ENCODE measurements at regions not wholly inside any gene's neighbourhood (a gene's known extent, or its start where the extent isn't known, plus 50 kb on each side); places are given as distances from the start of the nearest gene placed in this dataset.

DNA sequence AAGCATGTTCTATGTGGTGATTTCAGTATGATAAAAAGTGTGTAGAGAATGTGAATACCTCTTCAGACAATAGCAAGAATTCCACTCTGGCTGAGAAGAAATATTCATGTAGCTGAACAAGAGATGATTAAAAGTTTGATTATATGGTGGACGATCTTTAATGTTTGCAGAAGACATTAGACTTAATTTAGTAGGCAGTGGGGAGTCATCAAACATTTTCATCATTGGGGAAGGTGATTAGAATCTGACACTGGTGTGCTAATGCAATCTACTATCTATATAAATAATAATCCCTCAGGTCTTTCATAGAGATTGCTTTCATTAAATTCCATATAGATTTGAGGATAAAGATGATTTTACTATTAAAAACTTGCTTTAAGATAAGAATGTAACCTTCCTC, 761.0 kb downstream of the SOCS6 start:
- no peaks in the 10 kb centered on the region for H3F3A ChIP-seq (ENCODE audit: low read depth)
- H3K36me3 ChIP-seq = no peaks in the 10 kb centered on the region
- Mint-ChIP-seq H3K36me3 (no peaks in the 10 kb centered on the region), H3K27me3 (ENCODE audit: insufficient read depth, low read depth) (no peaks in the 10 kb centered on the region), H3K4me1 (no peaks in the 10 kb centered on the region), H3K4me3 (no peak overlapping the region), H3K27ac (no peak overlapping the region), H3K9me3 (no peaks in the 10 kb centered on the region)
- no peak overlapping the region for H3K4me3 ChIP-seq
- H3K27me3 ChIP-seq = no peaks in the 10 kb centered on the region
- H3K9me3 ChIP-seq (ENCODE audit: low read depth) = no peaks in the 10 kb centered on the region
- no peak overlapping the region for H3K27ac ChIP-seq
- TF ChIP-seq EZH2phosphoT487 (IDR thresholded peaks at IDR 0.05) (no peak), EZH2 (IDR thresholded peaks at IDR 0.05) (no peak)
- TF ChIP-seq, protein P1, sequence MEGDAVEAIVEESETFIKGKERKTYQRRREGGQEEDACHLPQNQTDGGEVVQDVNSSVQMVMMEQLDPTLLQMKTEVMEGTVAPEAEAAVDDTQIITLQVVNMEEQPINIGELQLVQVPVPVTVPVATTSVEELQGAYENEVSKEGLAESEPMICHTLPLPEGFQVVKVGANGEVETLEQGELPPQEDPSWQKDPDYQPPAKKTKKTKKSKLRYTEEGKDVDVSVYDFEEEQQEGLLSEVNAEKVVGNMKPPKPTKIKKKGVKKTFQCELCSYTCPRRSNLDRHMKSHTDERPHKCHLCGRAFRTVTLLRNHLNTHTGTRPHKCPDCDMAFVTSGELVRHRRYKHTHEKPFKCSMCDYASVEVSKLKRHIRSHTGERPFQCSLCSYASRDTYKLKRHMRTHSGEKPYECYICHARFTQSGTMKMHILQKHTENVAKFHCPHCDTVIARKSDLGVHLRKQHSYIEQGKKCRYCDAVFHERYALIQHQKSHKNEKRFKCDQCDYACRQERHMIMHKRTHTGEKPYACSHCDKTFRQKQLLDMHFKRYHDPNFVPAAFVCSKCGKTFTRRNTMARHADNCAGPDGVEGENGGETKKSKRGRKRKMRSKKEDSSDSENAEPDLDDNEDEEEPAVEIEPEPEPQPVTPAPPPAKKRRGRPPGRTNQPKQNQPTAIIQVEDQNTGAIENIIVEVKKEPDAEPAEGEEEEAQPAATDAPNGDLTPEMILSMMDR (IDR thresholded peaks at IDR 0.05) = no peak
- H3K4me2 ChIP-seq = no peak overlapping the region
- no peak overlapping the region for H2AFZ ChIP-seq (replicated peaks)
- H3K9ac ChIP-seq = no peak overlapping the region
- H3K4me1 ChIP-seq = no peaks in the 10 kb centered on the region
- no peaks in the 10 kb centered on the region for H3K79me2 ChIP-seq (ENCODE audit: low read depth)
- no peaks in the 10 kb centered on the region for H4K20me1 ChIP-seq (ENCODE audit: low read depth)
- no peak for DNase-seq (ENCODE audit: low spot score)

- no peaks in the 10 kb centered on the region for H3K9me3 Mint-ChIP-seq
- Histone ChIP-seq H3K4me2 (no peak overlapping the region), H3K4me3 (no peak overlapping the region), H3K9me3 (ENCODE audit: low read depth) (no peaks in the 10 kb centered on the region), H3K79me2 (ENCODE audit: low read depth) (no peaks in the 10 kb centered on the region), H3K36me3 (no peaks in the 10 kb centered on the region), H3F3A (ENCODE audit: low read depth) (no peaks in the 10 kb centered on the region), H3K27me3 (no peaks in the 10 kb centered on the region), H3K9ac (no peak overlapping the region), H2AFZ (replicated peaks) (no peak overlapping the region), H3K4me1 (no peaks in the 10 kb centered on the region), H3K27ac (no peak overlapping the region), H4K20me1 (ENCODE audit: low read depth) (no peaks in the 10 kb centered on the region)
- H3K36me3 Mint-ChIP-seq = no peaks in the 10 kb centered on the region
- no peak overlapping the region for H3K27ac Mint-ChIP-seq
- H3K27me3 Mint-ChIP-seq (ENCODE audit: insufficient read depth, low read depth) = no peaks in the 10 kb centered on the region
- H3K4me1 Mint-ChIP-seq = no peaks in the 10 kb centered on the region
- no peak for DNase-seq (ENCODE audit: low spot score)
- no peak overlapping the region for H3K4me3 Mint-ChIP-seq
- TF ChIP-seq EZH2phosphoT487 (IDR thresholded peaks at IDR 0.05) (no peak), EZH2 (IDR thresholded peaks at IDR 0.05) (no peak)
- TF ChIP-seq, protein P1 (IDR thresholded peaks at IDR 0.05) = no peak
Observed at GRCh38 chr18:71047882-71048281, 759.0 kb downstream of the SOCS6 start.

GRCh38 chr18:71045331-71046065, 756.7 kb downstream of the SOCS6 start:
- Mint-ChIP-seq H3K27me3 (ENCODE audit: insufficient read depth, low read depth) (no peaks in the 10 kb centered on the region), H3K4me1 (no peaks in the 10 kb centered on the region), H3K9me3 (no peaks in the 10 kb centered on the region), H3K36me3 (no peaks in the 10 kb centered on the region), H3K4me3 (no peak overlapping the region), H3K27ac (no peak overlapping the region)
- Histone ChIP-seq H3K4me2 (no peak overlapping the region), H3K27me3 (no peaks in the 10 kb centered on the region), H3K4me1 (no peaks in the 10 kb centered on the region), H3F3A (ENCODE audit: low read depth) (no peaks in the 10 kb centered on the region), H3K27ac (no peak overlapping the region), H3K4me3 (no peak overlapping the region), H3K9me3 (ENCODE audit: low read depth) (no peaks in the 10 kb centered on the region), H4K20me1 (ENCODE audit: low read depth) (no peaks in the 10 kb centered on the region), H3K36me3 (no peaks in the 10 kb centered on the region), H2AFZ (replicated peaks) (no peak overlapping the region), H3K79me2 (ENCODE audit: low read depth) (no peaks in the 10 kb centered on the region), H3K9ac (no peak overlapping the region)
- DNase-seq (ENCODE audit: low spot score) = no peak
- TF ChIP-seq EZH2phosphoT487 (IDR thresholded peaks at IDR 0.05) (no peak), EZH2 (IDR thresholded peaks at IDR 0.05) (no peak)
- TF ChIP-seq, protein P1 (IDR thresholded peaks at IDR 0.05) = no peak
